GM12872 (cell line): ENCODE measurements at regions not wholly inside any gene's neighbourhood (a gene's known extent, or its start where the extent isn't known, plus 50 kb on each side); places are given as distances from the start of the nearest gene placed in this dataset.

ENCODE experiments used
- CTCF ChIP-seq: IDR thresholded peaks from 3 replicates; pipeline ENCODE4 v1.5.1; 2011; ENCODE audit warnings: low read depth, mild to moderate bottlenecking, low read length, moderate library complexity; ENCODE audit not compliant: insufficient read depth

- no peak for TF ChIP-seq CTCF
Measured at GRCh38 chrX:39065051-39065871, 264.0 kb downstream of the MID1IP1 start.

GRCh38 chrX:39067866-39068265 lies 266.6 kb downstream of the MID1IP1 start:
- TF ChIP-seq CTCF: no peak

DNA sequence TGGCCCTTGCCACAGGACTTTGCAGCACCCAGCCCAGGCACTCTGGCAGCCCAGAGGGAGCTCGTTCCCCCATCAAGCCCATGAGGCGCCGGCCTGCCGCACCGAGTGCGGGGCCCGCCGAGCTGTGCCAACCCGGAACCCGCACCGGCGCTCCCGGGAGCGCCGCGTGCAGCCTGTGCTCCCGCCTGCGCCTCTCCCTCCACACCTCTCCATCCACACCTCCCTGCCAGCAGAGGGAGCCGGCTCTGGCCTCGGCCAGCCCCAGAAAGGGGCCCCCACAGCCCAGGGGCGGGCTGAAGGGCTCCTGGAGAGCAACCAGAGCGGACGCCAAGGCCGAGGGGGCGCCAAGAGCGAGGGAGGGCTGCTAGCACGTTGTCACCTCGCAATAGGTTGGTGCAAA lies 268.8 kb downstream of the MID1IP1 start:
- no peak for TF ChIP-seq CTCF

DNA sequence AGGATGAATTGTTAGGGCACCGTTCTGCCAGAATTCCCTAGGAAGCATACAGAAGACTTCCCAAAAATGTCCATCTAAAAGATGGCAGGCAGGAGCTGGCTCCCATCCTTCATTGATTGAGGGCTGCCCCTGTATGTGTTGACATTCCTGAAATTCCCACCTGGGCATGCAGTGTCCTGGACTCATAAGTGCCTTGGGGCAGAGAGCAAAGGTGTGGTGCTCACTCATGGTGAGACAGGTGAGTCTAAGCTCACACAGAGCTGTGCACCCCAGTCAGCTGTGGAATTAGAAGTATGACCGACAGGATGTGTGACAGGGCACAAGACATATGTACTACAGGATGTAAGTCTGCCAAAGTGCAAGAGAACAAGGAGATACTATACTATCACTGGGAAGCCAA lies 271.9 kb downstream of the MID1IP1 start:
- TF ChIP-seq CTCF: no peak

DNA sequence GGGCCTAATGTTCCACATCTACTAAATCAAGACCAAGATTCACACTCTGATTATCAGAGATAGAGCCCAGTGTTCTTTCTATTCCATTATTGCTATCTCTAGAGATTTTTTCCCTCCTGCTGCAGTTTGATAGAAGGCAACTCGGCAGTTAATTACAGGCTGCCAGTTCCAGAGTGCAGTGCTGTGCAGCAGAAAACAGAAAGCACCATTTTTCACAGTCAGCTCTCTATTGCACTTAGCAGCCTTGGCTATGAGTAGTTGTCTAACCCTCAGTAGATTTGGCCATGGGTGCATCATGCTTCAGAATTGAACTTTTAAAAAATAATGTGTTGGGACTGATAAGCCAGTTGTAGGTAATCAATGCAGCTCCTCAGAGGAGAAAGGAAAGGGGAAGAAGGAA lies 295.3 kb downstream of the MID1IP1 start:
- no peak for TF ChIP-seq CTCF

- TF ChIP-seq CTCF: no peak
Measured at GRCh38 chrX:39104745-39105144, 303.5 kb downstream of the MID1IP1 start.

DNA sequence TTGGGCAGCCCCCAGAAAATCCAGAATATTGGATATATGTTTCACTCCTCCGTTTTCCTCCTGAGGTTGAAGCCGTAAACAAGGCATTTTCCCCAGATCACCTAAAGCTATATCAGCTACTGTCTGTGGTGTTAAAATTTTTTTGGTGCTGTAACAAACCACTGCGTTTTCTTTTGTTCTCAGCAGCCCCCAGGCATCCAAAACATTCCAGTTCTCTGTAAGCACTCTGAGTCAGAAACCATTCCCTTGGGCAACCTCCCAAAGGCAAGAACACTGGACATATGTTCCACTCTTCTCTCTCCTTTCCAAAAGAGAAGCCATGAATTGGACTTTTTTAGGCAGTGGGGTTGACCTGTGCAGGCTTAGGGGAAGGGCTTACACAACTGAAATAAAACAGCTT lies 310.9 kb downstream of the MID1IP1 start:
- no peak for TF ChIP-seq CTCF
